Activated CD4-positive, alpha-beta T cell treated with anti-CD3 and anti-CD28 coated beads for 36 hours (primary cell): ENCODE measurements at regions not wholly inside any gene's neighbourhood (a gene's known extent, or its start where the extent isn't known, plus 50 kb on each side); places are given as distances from the start of the nearest gene placed in this dataset.

ENCODE experiments used
- ATAC-seq: fragments of 200-7000 bp; cut with Tn5 transposase; one replicate; pipeline ENCODE4 v1.10.0; 2021; ENCODE audit warnings: mild to moderate bottlenecking, moderate library complexity
- CTCF ChIA-PET: fragments of 350-600 bp; sonication (Branson Sonifier 250); formaldehyde crosslinking; loops from one replicate; lab custom pipeline; 2021; ENCODE audit warnings: antibody characterized with exemption; lab: Charles Lee
- POLR2A ChIA-PET: fragments of 350-600 bp; sonication (Branson Sonifier 250); formaldehyde crosslinking; loops from one replicate; lab custom pipeline; 2021; ENCODE audit warnings: antibody characterized with exemption, inconsistent platforms; lab: Charles Lee
- DNase-seq: peaks from one replicate; pipeline ENCODE4 v3.0.0-alpha.2; 2020
- H3K27ac Mint-ChIP-seq: one replicate; pipeline ENCODE4 v1.8.0; 2021; ENCODE audit warnings: mixed read lengths
- H3K27me3 Mint-ChIP-seq: one replicate; pipeline ENCODE4 v1.8.0; 2021; ENCODE audit warnings: mixed read lengths
- H3K36me3 Mint-ChIP-seq: one replicate; pipeline ENCODE4 v1.8.0; 2021; ENCODE audit warnings: low read depth, mixed read lengths
- H3K4me1 Mint-ChIP-seq: one replicate; pipeline ENCODE4 v1.8.0; 2021; ENCODE audit warnings: mixed read lengths
- H3K4me3 Mint-ChIP-seq: one replicate; pipeline ENCODE4 v1.8.0; 2021; ENCODE audit warnings: mild to moderate bottlenecking, moderate library complexity, mixed read lengths
- H3K9me3 Mint-ChIP-seq: one replicate; pipeline ENCODE4 v1.8.0; 2021; ENCODE audit warnings: low read depth, mixed read lengths
- intact Hi-C, 2 experiments: fragments of 100-400 bp; cut with DNase I in 1 of 2; cut with micrococcal nuclease in 1 of 2; formaldehyde crosslinking; loops; one replicate each; pipeline versions ENCODE4 v1.14.2 to v1.15.1; 2022 to 2024; cut with DNase I, micrococcal nuclease

GRCh38 chr4:187065396-187065795 is 341.7 kb upstream of the FAT1 start:
- POLR2A ChIA-PET: no interaction called here
- peaks cover 8% of the 10 kb centered on the region for H3K9me3 Mint-ChIP-seq

GRCh38 chr4:187065806-187066205 is 342.1 kb upstream of the FAT1 start:
- H3K4me1 Mint-ChIP-seq: no peaks in the 10 kb centered on the region
- H3K27me3 Mint-ChIP-seq: no peaks in the 10 kb centered on the region
- intact Hi-C loops: no loop called here
- peaks cover 7% of the 10 kb centered on the region for H3K9me3 Mint-ChIP-seq
- DNase-seq (no peak), ATAC-seq (no peak)
- POLR2A ChIA-PET: no interaction called here
- CTCF ChIA-PET: no interaction called here
- H3K27ac Mint-ChIP-seq: no peak overlapping the region
- H3K4me3 Mint-ChIP-seq: no peak overlapping the region
- no peaks in the 10 kb centered on the region for H3K36me3 Mint-ChIP-seq

More at GRCh38 chr4:187065396-187065795, 341.7 kb upstream of the FAT1 start:
- no peaks in the 10 kb centered on the region for H3K36me3 Mint-ChIP-seq
- ATAC-seq (no peak), DNase-seq (no peak)
- intact Hi-C loops: no loop called here
- CTCF ChIA-PET: no interaction called here
- no peak overlapping the region for H3K4me3 Mint-ChIP-seq
- no peak overlapping the region for H3K27ac Mint-ChIP-seq
- no peaks in the 10 kb centered on the region for H3K27me3 Mint-ChIP-seq
- no peaks in the 10 kb centered on the region for H3K4me1 Mint-ChIP-seq

GRCh38 chr4:187069398-187069797 is 345.7 kb upstream of the FAT1 start:
- ATAC-seq: no peak
- CTCF ChIA-PET: no interaction called here
- no peak overlapping the region for H3K4me3 Mint-ChIP-seq
- DNase-seq: no peak
- no peaks in the 10 kb centered on the region for H3K36me3 Mint-ChIP-seq
- H3K27me3 Mint-ChIP-seq: no peaks in the 10 kb centered on the region
- no peaks in the 10 kb centered on the region for H3K4me1 Mint-ChIP-seq
- no peak overlapping the region for H3K27ac Mint-ChIP-seq
- intact Hi-C loops: no loop called here
- peaks cover 2% of the 10 kb centered on the region for H3K9me3 Mint-ChIP-seq
- POLR2A ChIA-PET: no interaction called here

- Mint-ChIP-seq H3K4me3 (no peak overlapping the region), H3K27ac (no peak overlapping the region), H3K4me1 (no peaks in the 10 kb centered on the region), H3K27me3 (no peaks in the 10 kb centered on the region), H3K9me3 (peaks cover 2% of the 10 kb centered on the region), H3K36me3 (no peaks in the 10 kb centered on the region)
- POLR2A ChIA-PET: no interaction called here
- intact Hi-C loops: no loop called here
- no peak for ATAC-seq
- CTCF ChIA-PET: no interaction called here
- no peak for DNase-seq
Observed at GRCh38 chr4:187070158-187070557, 346.5 kb upstream of the FAT1 start.

GRCh38 chr4:187070740-187071139 is 347.1 kb upstream of the FAT1 start:
- no peak overlapping the region for H3K27ac Mint-ChIP-seq
- H3K27me3 Mint-ChIP-seq: no peaks in the 10 kb centered on the region
- DNase-seq (no peak), ATAC-seq (no peak)
- H3K4me3 Mint-ChIP-seq: no peak overlapping the region
- H3K4me1 Mint-ChIP-seq: no peaks in the 10 kb centered on the region
- no peaks in the 10 kb centered on the region for H3K9me3 Mint-ChIP-seq
- intact Hi-C loops: no loop called here
- no peaks in the 10 kb centered on the region for H3K36me3 Mint-ChIP-seq
- ChIA-PET CTCF (no interaction called here), POLR2A (no interaction called here)

GRCh38 chr4:187071946-187072600 is 348.4 kb upstream of the FAT1 start:
- DNase-seq: no peak
- H3K36me3 Mint-ChIP-seq: no peaks in the 10 kb centered on the region
- no peak overlapping the region for H3K4me3 Mint-ChIP-seq
- H3K27ac Mint-ChIP-seq: no peak overlapping the region
- intact Hi-C loops: no loop called here
- ChIA-PET CTCF (no interaction called here), POLR2A (no interaction called here)
- no peaks in the 10 kb centered on the region for H3K27me3 Mint-ChIP-seq
- no peak for ATAC-seq
- H3K9me3 Mint-ChIP-seq: no peaks in the 10 kb centered on the region
- H3K4me1 Mint-ChIP-seq: no peaks in the 10 kb centered on the region

GRCh38 chr4:187073820-187074219 is 350.2 kb upstream of the FAT1 start:
- DNase-seq: no peak
- Mint-ChIP-seq H3K36me3 (no peaks in the 10 kb centered on the region), H3K4me1 (no peaks in the 10 kb centered on the region), H3K4me3 (no peak overlapping the region), H3K27ac (no peak overlapping the region), H3K9me3 (peaks cover 4% of the 10 kb centered on the region), H3K27me3 (no peaks in the 10 kb centered on the region)
- no peak for ATAC-seq
- CTCF ChIA-PET: no interaction called here
- POLR2A ChIA-PET: no interaction called here
- intact Hi-C loops: no loop called here

- Mint-ChIP-seq H3K4me3 (no peak overlapping the region), H3K27me3 (no peaks in the 10 kb centered on the region), H3K9me3 (peaks cover 4% of the 10 kb centered on the region), H3K4me1 (no peaks in the 10 kb centered on the region), H3K36me3 (no peaks in the 10 kb centered on the region), H3K27ac (no peak overlapping the region)
- CTCF ChIA-PET: no interaction called here
- POLR2A ChIA-PET: no interaction called here
- DNase-seq (no peak), ATAC-seq (no peak)
- intact Hi-C loops: no loop called here
Observed at GRCh38 chr4:187075514-187075913, 351.9 kb upstream of the FAT1 start.

GRCh38 chr4:187077744-187078401 is 354.2 kb upstream of the FAT1 start:
- no peaks in the 10 kb centered on the region for H3K27me3 Mint-ChIP-seq
- H3K27ac Mint-ChIP-seq: no peak overlapping the region
- DNase-seq (no peak), ATAC-seq (no peak)
- peaks cover 6% of the 10 kb centered on the region for H3K9me3 Mint-ChIP-seq
- POLR2A ChIA-PET: no interaction called here
- H3K36me3 Mint-ChIP-seq: no peaks in the 10 kb centered on the region
- CTCF ChIA-PET: no interaction called here
- intact Hi-C loops: no loop called here
- H3K4me3 Mint-ChIP-seq: no peak overlapping the region
- no peaks in the 10 kb centered on the region for H3K4me1 Mint-ChIP-seq

- H3K36me3 Mint-ChIP-seq: no peaks in the 10 kb centered on the region
- no peaks in the 10 kb centered on the region for H3K4me1 Mint-ChIP-seq
- ATAC-seq (no peak), DNase-seq (no peak)
- H3K9me3 Mint-ChIP-seq: peaks cover 8% of the 10 kb centered on the region
- intact Hi-C loops: no loop called here
- POLR2A ChIA-PET: no interaction called here
- H3K27ac Mint-ChIP-seq: no peak overlapping the region
- H3K4me3 Mint-ChIP-seq: no peak overlapping the region
- H3K27me3 Mint-ChIP-seq: no peaks in the 10 kb centered on the region
- CTCF ChIA-PET: no interaction called here
Observed at GRCh38 chr4:187084701-187085100, 361.0 kb upstream of the FAT1 start.

- no peaks in the 10 kb centered on the region for H3K4me1 Mint-ChIP-seq
- CTCF ChIA-PET: no interaction called here
- intact Hi-C loops: no loop called here
- H3K9me3 Mint-ChIP-seq: peaks cover 8% of the 10 kb centered on the region
- no peak overlapping the region for H3K4me3 Mint-ChIP-seq
- no peaks in the 10 kb centered on the region for H3K27me3 Mint-ChIP-seq
- DNase-seq (no peak), ATAC-seq (no peak)
- POLR2A ChIA-PET: no interaction called here
- no peak overlapping the region for H3K27ac Mint-ChIP-seq
- H3K36me3 Mint-ChIP-seq: no peaks in the 10 kb centered on the region
Observed at GRCh38 chr4:187085339-187085738, 361.7 kb upstream of the FAT1 start.

- no peaks in the 10 kb centered on the region for H3K36me3 Mint-ChIP-seq
- no peak for DNase-seq
Observed at GRCh38 chr4:187086151-187086550, 362.5 kb upstream of the FAT1 start.

More at GRCh38 chr4:187086151-187086550, 362.5 kb upstream of the FAT1 start:
- Mint-ChIP-seq H3K27ac (no peak overlapping the region), H3K27me3 (no peaks in the 10 kb centered on the region), H3K9me3 (peaks cover 8% of the 10 kb centered on the region), H3K4me1 (no peaks in the 10 kb centered on the region), H3K4me3 (no peak overlapping the region)
- ChIA-PET CTCF (no interaction called here), POLR2A (no interaction called here)
- intact Hi-C loops: no loop called here
- ATAC-seq: no peak
